Superior temporal gyrus (tissue), 1 donor: ENCODE measurements at regions not wholly inside any gene's neighbourhood (a gene's known extent, or its start where the extent isn't known, plus 50 kb on each side); places are given as distances from the start of the nearest gene placed in this dataset.
A peak's percentile ranks its signal among the peaks of the same experiment; 100 is the strongest.

Experiments used
- DNase-seq: peaks from one replicate; pipeline ENCODE4 v3.0.0-alpha.2; 2016; ENCODE audit errors: extremely low spot score

DNA sequence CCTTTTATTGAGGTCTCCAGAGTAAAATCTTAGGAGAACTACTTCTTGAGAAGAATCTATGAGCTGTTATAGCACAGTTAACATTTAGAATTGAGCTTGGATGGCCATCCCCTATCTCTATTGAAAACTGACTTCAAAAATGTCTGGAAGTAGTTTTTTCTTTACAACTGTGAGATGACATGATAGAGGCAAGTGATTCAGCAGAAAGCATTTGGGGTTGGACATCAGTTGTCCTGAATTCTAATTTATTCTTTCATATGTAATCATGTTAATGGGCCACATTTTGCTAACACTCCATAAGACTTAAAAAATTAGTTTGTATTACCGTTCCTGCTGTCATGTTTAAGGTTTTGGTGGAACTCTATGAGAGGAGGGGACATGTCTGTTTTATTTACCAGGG is 237.0 kb upstream of the SLC14A2 start:
- no peak for DNase-seq

DNA sequence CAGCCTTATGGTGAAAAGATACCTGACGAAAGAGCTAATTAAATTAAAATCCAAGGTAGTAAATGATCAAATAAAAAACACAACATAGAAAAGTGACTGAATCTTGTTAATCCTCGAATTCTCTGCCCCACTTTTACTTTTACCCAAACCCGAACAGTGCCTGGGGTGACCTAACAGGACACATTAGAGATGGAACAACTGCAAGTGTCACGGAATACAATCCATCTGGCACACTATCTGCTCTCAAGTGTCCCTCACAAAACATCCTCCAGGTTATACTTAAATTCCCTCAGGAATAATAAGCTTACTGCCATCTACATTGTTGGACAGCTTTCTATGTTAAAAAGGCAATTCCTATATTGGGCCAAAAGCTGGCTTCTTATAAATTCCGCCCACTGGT is 236.3 kb upstream of the SLC14A2 start:
- DNase-seq = no peak

DNA sequence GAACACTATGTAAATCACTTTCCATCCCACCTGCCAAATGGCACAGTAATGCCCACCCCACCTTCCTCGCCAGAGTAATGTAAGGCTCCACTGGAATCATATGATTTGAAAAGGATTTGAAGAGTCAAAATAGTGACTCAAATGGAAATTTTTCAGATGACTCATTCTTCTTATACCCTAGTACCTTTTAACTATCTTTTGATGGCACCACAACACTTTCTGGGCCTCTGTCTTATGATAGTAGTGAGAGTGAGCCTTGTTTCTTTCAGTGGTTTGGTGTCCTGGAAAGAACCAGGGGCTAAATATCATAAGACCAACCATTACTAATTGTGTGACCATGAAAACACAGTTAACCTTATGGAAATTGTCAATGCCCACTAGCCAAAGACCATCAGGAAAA is 235.4 kb upstream of the SLC14A2 start:
- no peak for DNase-seq

DNA sequence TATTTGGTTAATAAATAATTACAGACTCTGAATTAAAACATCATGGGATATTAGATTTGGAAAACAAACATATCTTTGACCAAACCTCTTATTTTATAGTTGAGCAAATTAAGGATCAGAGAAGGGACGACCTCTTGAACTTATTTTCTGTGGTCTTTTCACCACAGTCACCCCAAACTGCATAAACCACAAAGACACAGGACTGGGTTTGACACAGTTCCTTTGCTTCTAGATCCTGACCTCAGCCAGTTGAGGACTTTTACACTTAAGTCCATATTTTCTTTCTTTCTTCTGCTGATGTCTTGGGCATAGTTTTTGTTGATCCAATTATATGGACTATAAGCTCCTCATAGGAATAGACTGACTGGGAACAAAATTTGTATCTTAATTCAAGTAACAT is 234.0 kb upstream of the SLC14A2 start:
- no peak for DNase-seq

DNA sequence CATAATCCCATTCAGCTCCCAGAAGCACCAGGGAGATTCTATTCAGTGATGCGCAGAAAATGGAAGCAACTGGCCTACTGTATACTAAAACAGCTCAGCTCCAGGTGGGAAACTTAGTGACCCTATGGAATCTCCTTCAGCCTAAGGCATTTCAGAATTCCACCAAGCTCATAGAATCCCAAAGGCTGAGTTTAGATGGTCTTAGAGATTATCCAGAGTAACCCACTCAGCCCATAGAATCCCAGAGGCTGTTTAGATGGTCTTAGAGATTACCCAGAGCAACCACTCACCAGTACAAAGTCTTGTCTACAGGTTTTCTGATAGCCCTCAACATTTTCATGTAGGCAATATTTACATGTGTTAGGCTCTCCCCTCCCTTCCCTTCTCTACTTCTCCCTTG is 232.0 kb upstream of the SLC14A2 start:
- no peak for DNase-seq

DNA sequence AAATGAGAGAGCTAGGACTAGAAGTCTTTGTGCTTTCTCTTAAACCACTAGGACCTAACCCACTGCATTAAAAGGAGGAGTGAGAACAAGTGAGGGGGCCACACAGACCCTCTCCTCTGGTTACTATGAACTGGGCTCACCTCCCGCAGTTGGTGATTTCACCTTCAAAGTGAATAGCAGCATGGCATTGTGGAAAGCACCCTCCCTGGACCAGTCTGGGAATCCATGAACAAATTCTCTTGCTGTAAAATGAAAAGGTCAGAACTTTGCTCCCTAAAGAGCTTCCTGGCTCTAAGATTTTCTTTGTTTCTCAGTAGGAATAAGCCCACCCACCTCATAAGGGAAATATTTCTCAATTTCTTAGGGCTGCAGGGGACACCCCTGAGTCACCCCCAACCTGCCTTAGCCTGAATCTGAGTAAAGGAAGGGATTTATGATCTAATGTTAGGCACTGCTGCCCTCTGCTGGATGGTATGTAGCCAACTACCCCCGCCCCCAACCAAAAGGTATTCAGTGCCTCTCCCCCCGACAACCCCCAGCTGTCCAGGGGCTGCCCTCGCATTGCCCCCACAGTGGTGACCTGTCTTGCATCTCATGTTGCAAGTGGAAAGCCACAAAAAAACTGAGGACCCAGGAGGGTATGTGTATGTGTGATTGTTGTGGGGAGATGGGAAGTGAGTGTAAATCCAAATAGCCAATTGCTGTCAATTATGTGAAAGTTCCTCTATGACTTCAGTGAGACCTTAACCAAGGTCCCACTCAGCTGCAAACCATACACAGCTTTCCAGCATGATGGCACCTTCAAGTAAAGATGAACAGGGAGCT is 230.9 kb upstream of the SLC14A2 start:
- peak; percentile 81 for DNase-seq

DNA sequence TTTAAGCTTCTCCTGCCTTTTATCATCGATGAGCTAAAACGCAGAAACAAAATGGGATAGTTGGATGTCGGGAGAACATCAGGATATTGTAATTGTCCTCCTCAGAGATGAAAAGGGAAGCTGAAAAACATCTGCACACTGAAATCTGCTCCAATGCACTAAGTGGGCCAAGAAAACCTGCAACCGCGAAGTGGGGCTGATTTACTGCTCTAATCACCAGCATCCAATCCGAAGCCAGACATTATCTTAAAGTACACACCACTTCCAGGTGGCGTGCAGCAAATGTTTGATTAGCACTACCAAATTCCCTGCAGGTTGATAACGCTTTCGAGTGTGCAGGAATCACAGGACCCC is 230.3 kb upstream of the SLC14A2 start:
- DNase-seq = no peak

DNA sequence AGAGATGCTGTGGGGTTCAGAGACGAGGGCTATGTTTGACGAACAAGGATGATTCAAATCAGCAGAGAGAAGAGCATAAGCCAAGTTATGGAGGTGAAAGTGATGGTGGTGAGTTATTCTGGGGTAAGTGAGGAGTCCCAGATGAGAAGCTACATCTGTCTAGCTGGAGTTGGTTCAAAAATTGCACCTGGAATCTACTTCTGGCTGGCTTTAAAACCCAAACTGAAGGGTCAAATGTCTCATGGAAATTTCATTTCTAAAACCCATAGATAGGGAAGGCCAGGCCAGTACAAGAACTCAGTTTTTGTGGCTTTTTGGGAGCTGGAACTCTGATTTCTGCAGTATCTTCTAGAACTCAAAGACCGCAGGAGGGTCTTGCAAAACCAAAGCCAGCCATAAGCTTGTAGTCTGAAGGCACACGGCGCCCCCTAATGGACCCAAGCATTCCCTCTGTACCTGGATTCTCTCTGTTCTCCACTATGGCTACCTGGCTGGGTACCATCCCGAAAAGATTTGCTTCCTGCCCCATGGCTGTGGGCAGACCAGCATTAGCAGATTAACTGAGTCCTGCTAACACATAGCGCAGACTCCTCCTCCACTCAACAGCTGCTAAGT is 229.1 kb upstream of the SLC14A2 start:
- no peak for DNase-seq

DNA sequence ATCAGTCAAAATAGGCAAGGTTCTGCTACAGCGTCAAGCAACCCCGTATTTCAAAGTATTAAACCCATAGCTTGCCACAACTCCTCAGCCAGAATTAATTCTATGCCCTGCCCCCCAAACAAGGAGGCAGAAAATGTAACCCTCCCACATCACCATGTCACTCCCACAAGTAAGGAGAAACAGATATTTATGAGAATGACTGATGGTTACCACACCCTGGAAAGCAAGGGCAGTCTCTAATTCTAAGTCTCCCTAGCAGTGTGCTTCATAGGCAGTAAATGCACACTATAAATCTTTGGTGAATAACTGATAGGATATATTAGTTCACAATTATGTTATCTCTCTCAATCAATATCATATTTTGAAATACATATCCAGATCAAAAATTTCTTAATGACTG is 228.0 kb upstream of the SLC14A2 start:
- no peak for DNase-seq

DNA sequence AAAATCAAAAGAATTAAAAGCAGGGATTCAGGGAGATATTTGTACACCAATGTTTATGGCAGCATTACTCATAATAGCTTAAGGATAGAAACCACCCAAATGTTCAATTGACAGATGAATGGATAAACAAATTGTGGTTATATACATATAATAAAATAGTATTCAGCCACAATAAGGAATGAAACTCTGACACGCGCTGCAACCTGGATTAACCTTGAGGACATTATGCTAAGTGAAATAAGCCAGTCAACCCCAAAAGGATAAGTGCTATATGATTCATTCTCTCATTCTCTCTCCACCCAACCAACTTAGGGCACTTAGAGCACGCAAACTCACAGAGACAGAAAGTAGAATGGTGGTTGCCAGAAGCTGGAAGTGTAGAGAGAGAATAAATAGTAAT is 216.8 kb upstream of the SLC14A2 start:
- DNase-seq = no peak

DNA sequence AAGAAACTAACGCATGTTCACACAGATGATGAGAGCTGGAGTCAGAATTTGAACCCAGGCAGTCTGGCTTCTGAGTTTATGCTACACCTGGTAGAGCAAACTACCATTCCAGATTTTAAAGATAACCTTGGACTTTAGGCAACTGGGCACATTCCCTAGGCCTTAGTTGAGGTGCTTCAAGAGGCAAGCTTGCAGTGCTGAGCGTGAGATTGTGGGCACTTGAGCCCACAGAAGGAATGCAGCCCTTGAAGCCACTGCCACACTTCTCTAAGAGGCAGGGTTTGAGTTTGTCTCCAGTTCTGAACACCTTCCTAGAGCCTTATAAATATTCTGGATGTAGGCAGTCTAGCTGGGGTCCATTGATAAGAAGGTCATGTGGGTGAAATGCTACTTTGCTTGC is 216.1 kb upstream of the SLC14A2 start:
- DNase-seq = no peak

DNA sequence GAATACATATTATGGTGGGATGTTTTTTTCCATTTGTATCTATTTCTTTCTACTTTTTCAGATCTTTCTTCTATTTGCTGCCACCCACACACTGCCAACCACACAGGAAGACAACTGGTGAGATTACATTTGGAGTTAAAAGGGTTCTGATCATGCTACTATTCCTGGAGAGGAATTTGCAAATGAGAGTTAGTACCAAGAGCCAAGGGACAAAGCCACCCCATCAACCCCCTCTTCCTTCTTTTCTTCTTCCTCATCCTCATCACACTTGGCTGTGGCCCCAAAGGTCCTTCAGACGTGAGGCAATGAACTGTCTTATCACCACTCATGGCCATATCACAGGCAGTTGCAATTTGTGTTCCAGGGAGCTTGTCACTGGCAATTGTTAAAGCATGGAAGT is 215.6 kb upstream of the SLC14A2 start:
- no peak for DNase-seq

DNA sequence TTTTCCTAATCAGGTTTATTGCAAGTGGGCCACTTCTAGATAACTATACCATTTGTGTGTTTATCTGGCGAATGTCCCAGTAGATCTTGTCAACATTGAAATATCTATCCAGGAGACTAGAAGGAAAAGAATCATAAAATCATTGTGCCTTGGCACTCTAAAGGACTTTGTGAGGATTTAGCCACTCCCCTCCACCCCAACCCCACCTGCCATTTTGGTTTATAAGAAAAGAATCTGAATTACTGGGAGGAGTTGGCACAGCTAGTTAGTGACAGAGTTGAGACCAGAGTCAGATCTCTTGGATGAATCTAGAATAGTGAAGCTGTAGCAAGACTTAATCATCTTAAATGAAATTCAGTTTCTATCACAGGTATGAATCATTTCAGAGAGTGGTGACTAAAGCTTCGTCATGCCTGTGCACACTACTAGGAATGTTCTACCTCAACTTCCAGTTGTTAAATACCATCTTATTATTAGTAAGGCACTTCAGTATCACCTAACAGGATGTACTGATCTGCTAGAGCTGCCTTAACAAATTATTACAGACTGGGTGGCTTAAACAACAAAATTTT is 212.7 kb upstream of the SLC14A2 start:
- DNase-seq = no peak

DNA sequence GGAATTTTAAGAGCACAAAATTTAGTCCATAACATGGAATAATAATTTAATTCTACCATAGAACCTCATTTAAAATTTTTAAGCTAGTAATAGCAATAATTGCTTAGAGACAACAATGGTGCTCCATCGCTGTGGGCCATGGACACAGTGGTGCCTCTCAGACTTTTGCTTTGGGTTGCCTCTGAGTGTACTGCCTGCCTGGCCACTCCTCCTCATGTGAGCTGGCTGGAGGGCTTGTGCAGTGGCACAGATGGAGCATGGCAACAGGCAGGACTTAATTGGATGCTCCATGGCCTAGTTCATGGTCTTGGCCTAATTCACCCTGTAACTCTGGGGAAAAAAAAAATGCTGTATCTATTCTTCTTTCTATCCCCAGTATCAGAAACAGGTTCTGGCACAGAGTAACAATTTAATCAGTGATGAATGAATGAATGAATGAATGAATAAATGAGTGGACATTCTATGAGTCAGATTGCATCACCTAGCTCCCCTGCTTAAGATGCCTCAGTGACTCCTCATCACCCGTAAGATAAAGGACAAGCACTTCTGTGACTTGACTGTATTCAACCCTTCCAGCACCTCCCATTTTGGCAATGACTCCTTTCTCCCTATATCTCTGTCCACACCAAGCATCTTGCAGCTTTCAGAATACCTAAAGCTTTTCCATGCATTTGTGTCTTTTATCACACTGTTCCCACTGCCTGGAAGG is 211.8 kb upstream of the SLC14A2 start:
- DNase-seq = no peak

DNA sequence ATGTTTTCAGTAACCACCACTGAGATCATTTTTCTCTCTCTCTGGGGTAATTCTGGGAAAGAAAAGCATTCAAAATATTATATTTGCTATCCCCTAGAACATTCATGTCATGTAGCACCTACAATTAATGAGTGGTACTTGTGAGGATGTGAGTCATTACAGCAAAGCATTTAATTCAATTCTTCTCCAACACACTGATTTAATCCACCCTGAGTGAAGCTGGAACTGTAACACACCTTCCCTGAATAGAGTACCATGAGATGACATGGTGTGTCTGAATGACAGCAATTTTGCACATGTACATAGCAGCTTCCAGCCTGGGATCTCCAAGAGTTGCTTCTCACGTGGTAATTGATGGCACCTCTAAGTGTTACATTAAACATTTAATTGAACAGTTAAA is 207.1 kb upstream of the SLC14A2 start:
- no peak for DNase-seq

DNA sequence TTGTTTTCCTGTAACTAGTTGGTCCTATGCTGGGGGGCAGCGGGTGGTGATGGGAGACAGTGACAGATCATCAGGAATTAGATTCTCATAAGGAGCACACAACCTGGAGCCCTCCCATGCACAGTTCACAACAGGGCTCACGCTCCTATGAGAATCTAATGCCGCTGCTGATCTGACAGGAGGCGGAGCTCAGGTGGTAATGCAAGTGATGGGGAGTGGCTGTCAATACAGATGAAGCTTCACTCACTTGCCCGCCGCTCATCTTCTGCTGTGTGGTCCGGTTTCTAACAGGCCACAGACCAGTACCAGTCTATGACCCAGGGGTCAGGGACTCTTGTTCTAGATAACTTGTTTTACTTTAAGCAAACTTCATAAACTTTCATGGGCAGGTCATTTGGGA is 205.3 kb upstream of the SLC14A2 start:
- no peak for DNase-seq

DNA sequence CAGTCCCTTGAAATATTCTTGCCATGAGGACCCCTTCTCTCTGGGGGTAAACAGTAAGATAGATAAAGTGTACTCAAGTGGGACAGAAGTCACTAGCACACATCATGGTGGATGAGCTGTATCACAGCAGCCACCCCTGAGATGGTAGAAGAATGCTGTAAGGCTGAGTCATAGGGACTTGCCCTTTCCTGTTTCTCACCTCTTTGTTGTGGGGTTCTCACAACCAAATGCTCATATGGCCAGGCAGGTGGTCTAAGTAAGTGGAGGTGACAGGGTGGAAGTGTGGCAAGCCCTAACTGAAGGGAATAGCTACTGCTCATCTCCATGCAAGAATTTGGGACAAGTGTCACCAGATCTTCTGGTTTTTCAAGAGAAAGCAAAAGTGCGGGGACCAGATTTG is 202.7 kb upstream of the SLC14A2 start:
- no peak for DNase-seq

DNA sequence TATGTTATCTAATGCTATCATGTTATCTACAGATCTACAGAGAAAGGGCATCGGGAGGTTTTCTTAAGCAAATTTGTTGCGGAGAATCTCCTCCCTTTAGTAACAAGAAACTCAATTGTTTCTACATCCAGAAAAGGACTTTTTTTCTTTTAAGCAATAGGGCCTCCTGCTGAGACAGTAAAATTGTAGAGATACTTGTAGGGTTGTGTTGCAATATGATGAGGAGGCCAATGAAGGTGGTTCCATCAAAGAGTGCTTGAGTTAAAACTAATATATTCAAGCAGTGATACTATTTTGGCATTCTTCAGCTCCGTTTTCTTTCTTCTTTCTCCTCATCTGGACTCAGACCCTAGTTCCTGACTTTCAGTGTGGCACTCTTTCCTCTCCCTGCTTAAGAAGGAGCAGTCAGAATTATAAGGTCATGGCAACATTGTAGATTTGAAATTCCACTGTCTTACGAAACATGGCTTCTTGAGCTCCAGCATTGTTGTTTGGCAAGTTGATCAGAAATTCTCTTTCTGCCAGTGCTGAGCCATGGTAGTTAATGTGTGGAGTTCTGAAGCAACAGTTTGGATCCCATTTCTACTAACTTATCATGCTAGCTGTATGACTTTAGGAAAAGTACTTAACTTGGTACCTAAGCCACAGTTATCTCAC is 202.0 kb upstream of the SLC14A2 start:
- DNase-seq = no peak

DNA sequence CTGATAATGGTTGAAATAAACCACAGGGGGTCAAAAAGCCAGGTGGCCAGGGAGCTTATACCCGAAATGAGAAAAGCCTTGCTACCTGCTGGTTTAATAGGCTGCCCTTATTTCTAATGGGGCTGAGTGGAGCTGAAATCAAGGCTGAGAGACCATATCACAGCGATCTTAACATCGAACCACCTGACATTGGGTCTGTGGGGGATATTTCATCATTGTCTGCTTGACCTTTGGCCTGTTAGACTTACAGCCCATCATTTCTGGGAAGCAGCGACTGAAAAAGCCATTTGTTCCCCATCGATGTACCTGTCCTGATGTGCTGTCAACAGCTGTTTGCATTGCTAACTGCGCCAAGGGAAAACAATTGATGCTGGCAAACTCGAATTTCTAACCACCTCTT is 199.7 kb upstream of the SLC14A2 start:
- no peak for DNase-seq

DNA sequence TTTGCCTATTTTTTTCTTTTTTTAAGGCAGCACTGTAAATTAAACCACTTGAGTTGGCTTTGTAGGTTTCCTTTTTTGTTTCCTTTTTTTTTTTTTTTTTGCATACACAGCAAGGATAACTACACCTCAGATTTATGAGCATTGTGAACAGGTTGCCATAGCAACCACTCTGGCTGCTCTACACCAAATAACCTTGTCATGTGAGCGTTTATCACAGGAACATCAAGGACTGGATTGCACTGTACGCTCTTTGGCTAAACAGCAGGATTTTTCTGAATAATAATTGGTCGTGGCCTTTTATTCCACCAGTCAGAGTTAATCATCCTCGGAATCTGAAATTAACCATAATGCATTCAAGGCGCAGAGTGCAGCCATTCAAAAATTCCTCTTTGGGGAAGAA is 199.1 kb upstream of the SLC14A2 start:
- DNase-seq = peak; percentile 62

DNA sequence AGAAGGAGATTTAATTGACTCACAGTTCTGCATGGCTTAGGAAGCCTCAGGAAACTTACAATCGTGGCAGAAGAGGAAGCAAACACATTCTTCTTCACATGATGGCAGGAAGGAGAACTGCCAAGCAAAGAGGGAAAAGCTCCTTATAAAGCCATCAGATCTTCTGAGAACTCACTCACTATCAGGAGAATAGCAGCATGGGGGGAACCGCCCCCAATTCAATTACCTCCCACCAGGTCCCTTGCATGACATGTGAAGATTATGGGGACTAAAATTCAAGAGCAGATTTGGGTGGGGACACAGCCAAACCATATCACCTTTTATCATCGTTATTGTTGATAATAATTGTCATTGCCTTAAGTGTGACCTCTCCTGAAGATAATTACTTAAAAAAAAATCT is 197.9 kb upstream of the SLC14A2 start:
- no peak for DNase-seq

DNA sequence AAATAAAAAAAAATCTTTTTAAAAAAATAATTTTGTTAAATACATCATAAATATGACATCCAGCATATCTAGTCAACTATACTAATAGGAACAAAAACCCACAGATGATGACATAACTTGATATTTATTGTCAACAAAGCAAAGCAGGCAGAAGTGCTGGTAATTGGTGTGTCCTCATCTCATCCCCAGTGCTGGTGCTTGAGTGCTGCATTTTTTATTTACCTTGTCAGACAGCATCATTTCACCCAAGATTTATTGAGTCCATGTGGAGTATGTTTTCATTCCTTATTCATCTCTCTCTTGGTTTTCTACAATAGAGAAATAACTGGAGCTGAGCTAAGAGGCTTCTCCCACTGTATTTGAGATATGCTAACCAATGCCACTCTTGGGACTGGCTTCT is 191.6 kb upstream of the SLC14A2 start:
- DNase-seq = no peak
